H1 (cell line): ENCODE measurements at regions not wholly inside any gene's neighbourhood (a gene's known extent, or its start where the extent isn't known, plus 50 kb on each side); places are given as distances from the start of the nearest gene placed in this dataset.

Experiments used
- CTCF ChIA-PET: fragments of 300-600 bp; sonication (Branson Sonifier 250); formaldehyde crosslinking; loops from one replicate; lab custom pipeline; 2021; ENCODE audit not compliant: partially characterized antibody; lab: Charles Lee
- POLR2A ChIA-PET: fragments of 300-600 bp; sonication (Branson Sonifier 250); formaldehyde crosslinking; loops from one replicate; lab custom pipeline; 2021; ENCODE audit warnings: inconsistent platforms; ENCODE audit not compliant: partially characterized antibody; lab: Charles Lee
- DNase-seq, 2 experiments: peaks; one replicate each; pipeline versions ENCODE4 v3.0.0 to v3.0.0-alpha.2; 2010 to 2022; ENCODE audit warnings: low spot score in 2 of 2, low read depth in 1 of 2, mixed read lengths in 1 of 2
- FAIRE-seq: peaks from 2 replicates; lab custom pipeline; 2011; peaks lifted over from hg19 to GRCh38; lab: Jason Lieb, UNC
- H2AFZ ChIP-seq: 2 replicates; pipeline ENCODE4 v1.8.1; 2012; ENCODE audit warnings: low read length, inconsistent platforms
- H2AK5ac ChIP-seq: 2 replicates; pipeline ENCODE4 v1.6.1; 2013; ENCODE audit warnings: low read depth, low read length
- H2BK120ac ChIP-seq: replicated peaks from 2 replicates; pipeline ENCODE3; 2013; ENCODE audit warnings: low read depth, low read length, inconsistent platforms
- H2BK12ac ChIP-seq: 2 replicates; pipeline ENCODE4 v1.6.1; 2013; ENCODE audit warnings: low read depth, low read length
- H2BK15ac ChIP-seq: 2 replicates; pipeline ENCODE4 v1.6.1; 2013; ENCODE audit warnings: low read length
- H2BK20ac ChIP-seq: 2 replicates; pipeline ENCODE4 v1.6.1; 2013; ENCODE audit warnings: low read length
- H2BK5ac ChIP-seq: 2 replicates; pipeline ENCODE4 v1.6.1; 2013; ENCODE audit warnings: low read depth, low read length
- H3K14ac ChIP-seq: 2 replicates; pipeline ENCODE4 v1.6.1; 2013; ENCODE audit warnings: inconsistent platforms; ENCODE audit not compliant: insufficient read length
- H3K18ac ChIP-seq: 2 replicates; pipeline ENCODE4 v1.6.1; 2013; ENCODE audit warnings: low read length; ENCODE audit errors: extremely low read depth
- H3K23ac ChIP-seq: 2 replicates; pipeline ENCODE4 v1.6.1; 2013; ENCODE audit warnings: inconsistent platforms; ENCODE audit not compliant: insufficient read length
- H3K23me2 ChIP-seq: 2 replicates; pipeline ENCODE4 v1.6.1; 2013; ENCODE audit warnings: low read depth, low read length
- H3K27ac ChIP-seq: 2 replicates; pipeline ENCODE4 v1.6.1; 2011; ENCODE audit warnings: low read depth, low read length, inconsistent platforms
- H3K27me3 ChIP-seq, 4 experiments: replicated peaks in 1 of 4; 1 replicate in 1 of 4; 2 replicates in 3 of 4; pipeline versions ENCODE4 v1.6.1 to v1.8.1; 2011 to 2013; ENCODE audit warnings: low read length in 3 of 4, mild to moderate bottlenecking in 3 of 4, inconsistent platforms in 2 of 4, mixed read lengths in 2 of 4, moderate library complexity in 1 of 4; ENCODE audit not compliant: control insufficient read depth in 3 of 4, insufficient read depth in 3 of 4; ENCODE audit errors: extremely low read depth in 1 of 4
- H3K36me3 ChIP-seq, 4 experiments: 2 replicates each; pipeline versions ENCODE4 v1.6.1 to v1.8.1; 2011 to 2013; ENCODE audit warnings: mild to moderate bottlenecking in 4 of 4, low read length in 3 of 4, moderate library complexity in 2 of 4, control low read depth in 1 of 4, inconsistent platforms in 1 of 4; ENCODE audit not compliant: insufficient read depth in 4 of 4, control insufficient read depth in 2 of 4
- H3K4ac ChIP-seq: replicated peaks from 2 replicates; pipeline ENCODE3; 2013; ENCODE audit warnings: low read length, low read depth, mixed read lengths, inconsistent platforms; ENCODE audit not compliant: insufficient read length
- H3K4me1 ChIP-seq, 4 experiments: replicated peaks in 1 of 4; 1 replicate in 1 of 4; 2 replicates in 3 of 4; pipeline versions ENCODE4 v1.6.1 to v1.8.1; 2011 to 2013; ENCODE audit warnings: low read length in 3 of 4, inconsistent platforms in 2 of 4, mixed read lengths in 1 of 4; ENCODE audit not compliant: insufficient read depth in 4 of 4, control insufficient read depth in 3 of 4
- H3K4me2 ChIP-seq, 2 experiments: 2 replicates each; pipeline versions ENCODE4 v1.6.1 to v1.8.1; 2011 to 2013; ENCODE audit warnings: low read depth in 2 of 2, low read length in 2 of 2, control low read depth in 1 of 2, inconsistent platforms in 1 of 2, mild to moderate bottlenecking in 1 of 2; ENCODE audit not compliant: insufficient read depth in 1 of 2
- H3K4me3 ChIP-seq, 4 experiments: fragments of 200-600, 300-600 bp in 1 of 4; sonication (generic), shearing (Covaris generic), sonication (Bioruptor Twin) in 1 of 4; 2 replicates each; pipeline versions ENCODE4 v1.5.1 to v1.8.1; 2011 to 2016; ENCODE audit warnings: low read length in 4 of 4, low read depth in 3 of 4, control low read depth in 2 of 4, inconsistent platforms in 2 of 4, mild to moderate bottlenecking in 2 of 4, mixed read lengths in 1 of 4, moderate library complexity in 1 of 4; ENCODE audit not compliant: insufficient read depth in 2 of 4; ENCODE audit errors: extremely low read depth in 1 of 4
- H3K56ac ChIP-seq: replicated peaks from 2 replicates; pipeline ENCODE3; 2013; ENCODE audit warnings: low read depth, mild to moderate bottlenecking, mixed read lengths, low read length, inconsistent platforms; ENCODE audit not compliant: insufficient read length
- H3K79me1 ChIP-seq: 2 replicates; pipeline ENCODE4 v1.6.1; 2013; ENCODE audit warnings: low read depth, low read length, control low read depth
- H3K79me2 ChIP-seq, 2 experiments: 2 replicates each; pipeline versions ENCODE4 v1.6.1 to v1.8.1; 2012 to 2013; ENCODE audit warnings: low read length in 2 of 2, mild to moderate bottlenecking in 2 of 2, inconsistent platforms in 1 of 2; ENCODE audit not compliant: insufficient read depth in 2 of 2, control insufficient read depth in 1 of 2
- H3K9ac ChIP-seq, 4 experiments: replicated peaks in 1 of 4; 1 replicate in 1 of 4; 2 replicates in 3 of 4; pipeline versions ENCODE4 v1.6.1 to v1.8.1; 2011 to 2013; ENCODE audit warnings: low read depth in 3 of 4, low read length in 3 of 4, control low read depth in 2 of 4, mild to moderate bottlenecking in 2 of 4, moderate library complexity in 2 of 4, inconsistent platforms in 1 of 4; ENCODE audit errors: extremely low read depth in 1 of 4
- H3K9me3 ChIP-seq, 2 experiments: 2 replicates each; pipeline versions ENCODE4 v1.6.1 to v1.8.1; 2012 to 2013; ENCODE audit warnings: mild to moderate bottlenecking in 2 of 2, moderate library complexity in 2 of 2, control low read depth in 1 of 2, inconsistent platforms in 1 of 2, low read depth in 1 of 2, low read length in 1 of 2, mixed read lengths in 1 of 2; ENCODE audit not compliant: insufficient read depth in 2 of 2
- H4K20me1 ChIP-seq, 2 experiments: replicated peaks in 1 of 2; 2 replicates each; pipeline versions ENCODE3 to v1.8.1; 2011 to 2013; ENCODE audit warnings: inconsistent platforms in 2 of 2, low read length in 2 of 2, mild to moderate bottlenecking in 1 of 2; ENCODE audit not compliant: insufficient read depth in 2 of 2, control insufficient read depth in 1 of 2
- H4K5ac ChIP-seq: 2 replicates; pipeline ENCODE4 v1.6.1; 2013; ENCODE audit warnings: low read length, low read depth, mixed read lengths, inconsistent platforms; ENCODE audit not compliant: insufficient read length
- H4K8ac ChIP-seq: 2 replicates; pipeline ENCODE4 v1.8.0; 2013; ENCODE audit warnings: mild to moderate bottlenecking, moderate library complexity, low read length, inconsistent platforms; ENCODE audit not compliant: insufficient read depth; ENCODE audit errors: extremely low read depth
- H4K91ac ChIP-seq: replicated peaks from 2 replicates; pipeline ENCODE3; 2013; ENCODE audit warnings: low read length, mixed read lengths, inconsistent platforms; ENCODE audit not compliant: insufficient read length
- CBX5 ChIP-seq: fragments of 300-800, 300-1000 bp; sonication (generic); IDR thresholded peaks from 2 replicates; pipeline ENCODE4 v1.7.1; 2016; ENCODE audit warnings: antibody characterized with exemption, low read length, low read depth
- E2F6 ChIP-seq: IDR thresholded peaks from 2 replicates; pipeline ENCODE4 v1.6.1; 2012; ENCODE audit warnings: inconsistent platforms
- HDAC2 ChIP-seq, 2 experiments: fragments of 300-600 bp in 1 of 2; sonication (generic) in 1 of 2; IDR thresholded peaks; 2 replicates each; pipeline ENCODE4 v1.6.1; 2011 to 2012; ENCODE audit warnings: low read depth in 2 of 2, low read length in 2 of 2, mild to moderate bottlenecking in 2 of 2, moderate library complexity in 2 of 2, borderline replicate concordance in 1 of 2, inconsistent platforms in 1 of 2
- TEAD4 ChIP-seq: IDR thresholded peaks from 2 replicates; pipeline ENCODE4 v1.6.1; 2012; ENCODE audit warnings: low read depth, low read length, inconsistent platforms, mixed read lengths
- WGBS, 2 experiments: shearing (Covaris generic) in 1 of 2; methylation state at CpG; one replicate each; pipeline versions ENCODE4 v1.1.6 to v1.1.7; 2013 to 2015; ENCODE audit warnings: low lambda C conversion rate in 2 of 2, mixed read lengths in 2 of 2, inconsistent platforms in 1 of 2, low coverage in 1 of 2, missing lambda C conversion rate in 1 of 2; ENCODE audit not compliant: insufficient replicate concordance in 2 of 2, insufficient coverage in 1 of 2, insufficient read length in 1 of 2; ENCODE audit errors: extremely low coverage in 1 of 2, missing lambda C conversion rate in 1 of 2; 5-methylcytosine and 5-hydroxymethylcytosine counted together

- FAIRE-seq = no peak
- H2BK5ac ChIP-seq = no peak overlapping the region
These were observed 234.5 kb downstream of the PLA2G4A start for GRCh38 chr1:187063271-187063670.

More at GRCh38 chr1:187063271-187063670, 234.5 kb downstream of the PLA2G4A start:
- H3K4me3 ChIP-seq = no peak overlapping the region
- H2BK120ac ChIP-seq = no peak overlapping the region
- H2AK5ac ChIP-seq = no peak overlapping the region
- no peak overlapping the region for H4K8ac ChIP-seq
- H3K27me3 ChIP-seq = no peaks in the 10 kb centered on the region
- H3K4me1 ChIP-seq = no peaks in the 10 kb centered on the region
- H4K5ac ChIP-seq = no peak overlapping the region
- no peak overlapping the region for H3K56ac ChIP-seq
- H2BK12ac ChIP-seq = no peak overlapping the region
- H3K23ac ChIP-seq = no peak overlapping the region
- H3K79me2 ChIP-seq = no peaks in the 10 kb centered on the region
- H3K4me2 ChIP-seq = no peak overlapping the region
- H3K27ac ChIP-seq = no peak overlapping the region
- no peaks in the 10 kb centered on the region for H3K9me3 ChIP-seq
- no peak overlapping the region for H2BK20ac ChIP-seq
- H3K18ac ChIP-seq = no peak overlapping the region
- H3K9ac ChIP-seq = no peak overlapping the region
- 91% methylated on average over 2 of the region's 2 CpGs; no CpG with 5 or more reads in 1 of the 2 experiments for WGBS, 2 experiments
- ChIA-PET POLR2A (no interaction called here), CTCF (interaction anchor here (2.7 kb wide), 1 partner anchor 12 kb away, joined by 9 read pairs; no protein-coding TSS in a partner anchor)
- H4K91ac ChIP-seq = no peak overlapping the region
- TF ChIP-seq TEAD4 (no peak), CBX5 (no peak), E2F6 (no peak), HDAC2 (IDR thresholded peaks at IDR 0.05; ENCODE audit: borderline replicate concordance in 1 of 2, low read depth in 2 of 2, low read length in 2 of 2) (no peak)
- H3K36me3 ChIP-seq = no peaks in the 10 kb centered on the region
- H4K20me1 ChIP-seq = no peaks in the 10 kb centered on the region
- H3K79me1 ChIP-seq = no peaks in the 10 kb centered on the region
- no peaks in the 10 kb centered on the region for H3K23me2 ChIP-seq
- no peak for DNase-seq
- H2AFZ ChIP-seq = no peak overlapping the region
- H2BK15ac ChIP-seq = no peak overlapping the region
- no peak overlapping the region for H3K14ac ChIP-seq
- H3K4ac ChIP-seq = no peak overlapping the region
